Activated B cell treated with CpG ODN at 0.5 μM for 24 hours (primary cell): ENCODE measurements at regions not wholly inside any gene's neighbourhood (a gene's known extent, or its start where the extent isn't known, plus 50 kb on each side); places are given as distances from the start of the nearest gene placed in this dataset.

Experiments used
- ATAC-seq: fragments of 200-7000 bp; cut with Tn5 transposase; one replicate; pipeline ENCODE4 v1.10.0; 2021; ENCODE audit warnings: low read depth, mild to moderate bottlenecking, moderate library complexity
- CTCF ChIA-PET: fragments of 350-600 bp; sonication (Branson Sonifier 250); formaldehyde crosslinking; loops from one replicate; lab custom pipeline; 2021; ENCODE audit warnings: antibody characterized with exemption; lab: Charles Lee
- POLR2A ChIA-PET: fragments of 350-600 bp; sonication (Branson Sonifier 250); formaldehyde crosslinking; loops from one replicate; lab custom pipeline; 2021; ENCODE audit warnings: antibody characterized with exemption; lab: Charles Lee
- DNase-seq: peaks from one replicate; pipeline ENCODE4 v3.0.0; 2022
- H3K27ac Mint-ChIP-seq: one replicate; pipeline ENCODE4 v1.8.0; 2020; ENCODE audit warnings: mixed read lengths
- H3K27me3 Mint-ChIP-seq: one replicate; pipeline ENCODE4 v1.8.0; 2021; ENCODE audit warnings: mixed read lengths
- H3K36me3 Mint-ChIP-seq: one replicate; pipeline ENCODE4 v1.8.0; 2021; ENCODE audit warnings: low read depth, mixed read lengths
- H3K4me1 Mint-ChIP-seq: one replicate; pipeline ENCODE4 v1.8.0; 2021; ENCODE audit warnings: mixed read lengths
- H3K4me3 Mint-ChIP-seq: one replicate; pipeline ENCODE4 v1.8.0; 2020; ENCODE audit warnings: mild to moderate bottlenecking, mixed read lengths
- H3K9me3 Mint-ChIP-seq: one replicate; pipeline ENCODE4 v1.8.0; 2020; ENCODE audit warnings: mixed read lengths
- intact Hi-C: fragments of 100-400 bp; cut with micrococcal nuclease; formaldehyde crosslinking; loops from one replicate; pipeline ENCODE4 v1.15.1; 2024
- TF ChIP-seq, protein P1 (sequence below): fragments of 200-600 bp; IDR thresholded peaks from one replicate; pipeline ENCODE4 v1.8.0; 2022; ENCODE audit warnings: antibody characterized with exemption, mild to moderate bottlenecking

DNA sequence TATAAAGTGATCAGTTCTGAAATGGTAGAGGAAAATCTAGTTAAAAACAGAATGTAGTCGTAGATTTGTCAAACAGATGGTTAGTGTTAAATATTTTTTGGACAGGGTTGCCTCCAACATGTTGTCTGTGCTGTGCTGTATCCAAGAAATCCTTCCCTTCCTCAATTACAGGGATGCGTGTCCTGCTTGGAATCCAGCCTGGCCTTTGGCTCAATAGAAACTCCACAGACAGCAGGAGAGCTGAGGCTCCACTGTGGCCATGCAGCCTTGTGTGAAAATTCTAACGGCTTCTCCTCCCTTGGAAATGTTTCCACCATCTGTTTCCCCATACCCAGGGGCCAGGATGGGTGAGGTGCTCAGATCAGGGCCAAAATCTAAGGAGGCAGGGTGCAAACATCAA lies 67.7 kb upstream of the USP29 start:
- ChIA-PET CTCF (no interaction called here), POLR2A (no interaction called here)
- intact Hi-C loops, result no loop called here
- ATAC-seq (no peak), DNase-seq (no peak)
- TF ChIP-seq, protein P1, sequence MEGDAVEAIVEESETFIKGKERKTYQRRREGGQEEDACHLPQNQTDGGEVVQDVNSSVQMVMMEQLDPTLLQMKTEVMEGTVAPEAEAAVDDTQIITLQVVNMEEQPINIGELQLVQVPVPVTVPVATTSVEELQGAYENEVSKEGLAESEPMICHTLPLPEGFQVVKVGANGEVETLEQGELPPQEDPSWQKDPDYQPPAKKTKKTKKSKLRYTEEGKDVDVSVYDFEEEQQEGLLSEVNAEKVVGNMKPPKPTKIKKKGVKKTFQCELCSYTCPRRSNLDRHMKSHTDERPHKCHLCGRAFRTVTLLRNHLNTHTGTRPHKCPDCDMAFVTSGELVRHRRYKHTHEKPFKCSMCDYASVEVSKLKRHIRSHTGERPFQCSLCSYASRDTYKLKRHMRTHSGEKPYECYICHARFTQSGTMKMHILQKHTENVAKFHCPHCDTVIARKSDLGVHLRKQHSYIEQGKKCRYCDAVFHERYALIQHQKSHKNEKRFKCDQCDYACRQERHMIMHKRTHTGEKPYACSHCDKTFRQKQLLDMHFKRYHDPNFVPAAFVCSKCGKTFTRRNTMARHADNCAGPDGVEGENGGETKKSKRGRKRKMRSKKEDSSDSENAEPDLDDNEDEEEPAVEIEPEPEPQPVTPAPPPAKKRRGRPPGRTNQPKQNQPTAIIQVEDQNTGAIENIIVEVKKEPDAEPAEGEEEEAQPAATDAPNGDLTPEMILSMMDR, result no peak
- H3K27ac Mint-ChIP-seq, result no peak overlapping the region
- no peaks in the 10 kb centered on the region for H3K27me3 Mint-ChIP-seq
- H3K4me1 Mint-ChIP-seq, result no peaks in the 10 kb centered on the region
- H3K36me3 Mint-ChIP-seq, result no peaks in the 10 kb centered on the region
- H3K4me3 Mint-ChIP-seq, result no peak overlapping the region
- peaks cover 31% of the 10 kb centered on the region for H3K9me3 Mint-ChIP-seq

DNA sequence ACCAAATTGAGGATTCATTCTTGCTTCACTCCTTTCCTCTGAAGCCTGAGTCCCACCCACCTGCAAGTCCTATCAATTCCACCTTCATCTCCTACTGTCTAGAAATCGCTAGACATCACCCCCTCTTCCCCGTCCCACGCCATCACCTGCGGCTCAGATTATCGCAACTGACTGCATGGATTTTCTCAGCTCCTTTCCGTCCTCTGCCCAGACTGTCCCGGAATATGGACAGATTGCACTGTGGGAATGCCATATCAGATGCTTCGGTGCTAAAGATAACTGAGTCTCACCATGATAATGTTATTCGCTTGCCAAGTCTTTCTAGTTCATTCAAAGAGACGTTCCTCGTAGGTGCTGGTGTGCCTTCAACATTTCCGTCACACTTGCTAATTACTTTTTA lies 66.4 kb upstream of the USP29 start:
- peaks cover 28% of the 10 kb centered on the region for H3K9me3 Mint-ChIP-seq
- CTCF ChIA-PET, result no interaction called here

DNA sequence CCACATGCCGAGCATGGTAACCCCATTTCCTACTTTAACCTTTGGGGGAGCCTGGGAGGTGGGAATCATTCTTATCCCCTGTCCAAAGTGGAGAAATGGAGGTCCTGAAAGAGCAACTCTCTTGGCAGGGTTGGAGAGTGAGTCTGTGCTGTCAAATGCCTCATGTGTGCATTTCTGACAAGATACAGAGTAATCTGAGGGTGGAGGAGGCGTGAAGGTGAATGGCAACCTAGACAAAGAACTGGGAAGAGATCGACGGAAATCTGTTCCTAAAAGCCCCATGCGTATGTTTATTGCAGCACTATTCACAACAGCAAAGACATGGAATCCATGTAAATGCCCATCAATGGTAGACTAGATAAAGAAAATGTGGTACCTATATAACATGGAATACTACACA lies 63.8 kb upstream of the USP29 start:
- Mint-ChIP-seq H3K27ac (no peak overlapping the region), H3K36me3 (no peaks in the 10 kb centered on the region), H3K27me3 (no peaks in the 10 kb centered on the region), H3K4me1 (no peaks in the 10 kb centered on the region), H3K9me3 (peaks cover 27% of the 10 kb centered on the region), H3K4me3 (no peak overlapping the region)
- DNase-seq (no peak), ATAC-seq (no peak)
- CTCF ChIA-PET, result no interaction called here
- TF ChIP-seq, protein P1, result no peak
- intact Hi-C loops, result no loop called here
- POLR2A ChIA-PET, result no interaction called here

More for the DNA sequence above, 66.4 kb upstream of the USP29 start:
- TF ChIP-seq, protein P1, result no peak
- intact Hi-C loops, result no loop called here
- no peaks in the 10 kb centered on the region for H3K4me1 Mint-ChIP-seq
- no peaks in the 10 kb centered on the region for H3K27me3 Mint-ChIP-seq
- no peaks in the 10 kb centered on the region for H3K36me3 Mint-ChIP-seq
- ATAC-seq (no peak), DNase-seq (no peak)
- no peak overlapping the region for H3K4me3 Mint-ChIP-seq
- POLR2A ChIA-PET, result no interaction called here
- H3K27ac Mint-ChIP-seq, result no peak overlapping the region

- Mint-ChIP-seq H3K27me3 (no peaks in the 10 kb centered on the region), H3K36me3 (no peaks in the 10 kb centered on the region), H3K9me3 (peaks cover 25% of the 10 kb centered on the region), H3K4me1 (no peaks in the 10 kb centered on the region), H3K27ac (no peak overlapping the region), H3K4me3 (no peak overlapping the region)
- ATAC-seq (no peak), DNase-seq (no peak)
- ChIA-PET POLR2A (no interaction called here), CTCF (no interaction called here)
- intact Hi-C loops, result no loop called here
- TF ChIP-seq, protein P1, result no peak
Observed at GRCh38 chr19:57057036-57057686, 62.6 kb upstream of the USP29 start.

GRCh38 chr19:57058871-57059270 lies 60.9 kb upstream of the USP29 start:
- H3K4me3 Mint-ChIP-seq, result no peak overlapping the region
- POLR2A ChIA-PET, result no interaction called here
- H3K4me1 Mint-ChIP-seq, result no peaks in the 10 kb centered on the region
- H3K9me3 Mint-ChIP-seq, result peaks cover 25% of the 10 kb centered on the region
- TF ChIP-seq, protein P1, result no peak
- DNase-seq, result no peak
- H3K27me3 Mint-ChIP-seq, result no peaks in the 10 kb centered on the region
- no peak for ATAC-seq
- intact Hi-C loops, result no loop called here
- CTCF ChIA-PET, result no interaction called here
- no peaks in the 10 kb centered on the region for H3K36me3 Mint-ChIP-seq
- no peak overlapping the region for H3K27ac Mint-ChIP-seq
